Activated CD8-positive, alpha-beta memory T cell treated with anti-CD3 and anti-CD28 coated beads, Interleukin-2, amount 50 U/mL, for 4 hours (primary cell): ENCODE measurements at regions not wholly inside any gene's neighbourhood (a gene's known extent, or its start where the extent isn't known, plus 50 kb on each side); places are given as distances from the start of the nearest gene placed in this dataset.

Experiments used
- DNase-seq: peaks from one replicate; pipeline ENCODE4 v3.0.0-alpha.2; 2020

- no peak for DNase-seq
Measured at GRCh38 chr18:77940566-77940965, 690.9 kb downstream of the GALR1 start.

- no peak for DNase-seq
Measured at GRCh38 chr18:77944533-77944932, 694.9 kb downstream of the GALR1 start.

GRCh38 chr18:77948567-77948966 is 698.9 kb downstream of the GALR1 start:
- DNase-seq: no peak

GRCh38 chr18:77949355-77949973 is 699.8 kb downstream of the GALR1 start:
- DNase-seq: no peak

- DNase-seq: no peak
Measured at GRCh38 chr18:77959248-77959647, 709.6 kb downstream of the GALR1 start.

- no peak for DNase-seq
Measured at GRCh38 chr18:77960791-77961410, 711.3 kb downstream of the GALR1 start.

GRCh38 chr18:77967071-77967470 is 717.4 kb downstream of the GALR1 start:
- DNase-seq: no peak

GRCh38 chr18:77967791-77968190 is 718.1 kb downstream of the GALR1 start:
- DNase-seq: no peak

- DNase-seq: no peak
Measured at GRCh38 chr18:77969972-77970371, 720.3 kb downstream of the GALR1 start.

- no peak for DNase-seq
Measured at GRCh38 chr18:77970814-77971213, 721.2 kb downstream of the GALR1 start.

- DNase-seq: no peak
Measured at GRCh38 chr18:77973745-77974144, 724.1 kb downstream of the GALR1 start.

GRCh38 chr18:77974329-77974728 is 724.7 kb downstream of the GALR1 start:
- DNase-seq: no peak

GRCh38 chr18:77977331-77977730 is 727.7 kb downstream of the GALR1 start:
- DNase-seq: no peak

- no peak for DNase-seq
Measured at GRCh38 chr18:77980275-77980674, 730.6 kb downstream of the GALR1 start.

- no peak for DNase-seq
Measured at GRCh38 chr18:77981874-77982273, 732.2 kb downstream of the GALR1 start.

GRCh38 chr18:77983270-77983669 is 733.6 kb downstream of the GALR1 start:
- no peak for DNase-seq

- no peak for DNase-seq
Measured at GRCh38 chr18:77984178-77984577, 734.5 kb downstream of the GALR1 start.

- DNase-seq: no peak
Measured at GRCh38 chr18:77984833-77985232, 735.2 kb downstream of the GALR1 start.

- no peak for DNase-seq
Measured at GRCh38 chr18:77985526-77986281, 736.1 kb downstream of the GALR1 start.

GRCh38 chr18:77990131-77990530 is 740.5 kb downstream of the GALR1 start:
- DNase-seq: no peak

- no peak for DNase-seq
Measured at GRCh38 chr18:77990901-77991300, 741.3 kb downstream of the GALR1 start.

- no peak for DNase-seq
Measured at GRCh38 chr18:77992057-77992456, 742.4 kb downstream of the GALR1 start.

- DNase-seq: no peak
Measured at GRCh38 chr18:77993188-77993981, 743.7 kb downstream of the GALR1 start.
